D341Med (cell line): ENCODE measurements at regions not wholly inside any gene's neighbourhood (a gene's known extent, or its start where the extent isn't known, plus 50 kb on each side); places are given as distances from the start of the nearest gene placed in this dataset.

Experiments used
- DNase-seq: peaks from one replicate; pipeline ENCODE4 v3.0.0; 2012; ENCODE audit warnings: low spot score

GRCh38 chr22:48695251-48695650, 1132.4 kb downstream of the BRD1 start:
- no peak for DNase-seq

GRCh38 chr22:48694296-48694883, 1133.3 kb downstream of the BRD1 start:
- no peak for DNase-seq

GRCh38 chr22:48693377-48694135, 1134.1 kb downstream of the BRD1 start:
- no peak for DNase-seq

GRCh38 chr22:48692734-48693376, 1134.8 kb downstream of the BRD1 start:
- DNase-seq, result no peak

- no peak for DNase-seq
Observed at GRCh38 chr22:48691431-48691851, 1136.2 kb downstream of the BRD1 start.

GRCh38 chr22:48690583-48691317, 1136.9 kb downstream of the BRD1 start:
- DNase-seq, result no peak

GRCh38 chr22:48689206-48689605, 1138.5 kb downstream of the BRD1 start:
- no peak for DNase-seq

GRCh38 chr22:48688366-48688765, 1139.3 kb downstream of the BRD1 start:
- DNase-seq, result no peak

- no peak for DNase-seq
Observed at GRCh38 chr22:48687606-48688005, 1140.1 kb downstream of the BRD1 start.

- no peak for DNase-seq
Observed at GRCh38 chr22:48686694-48687302, 1140.9 kb downstream of the BRD1 start.

- DNase-seq, result no peak
Observed at GRCh38 chr22:48685767-48686166, 1141.9 kb downstream of the BRD1 start.

GRCh38 chr22:48683640-48684039, 1144.0 kb downstream of the BRD1 start:
- no peak for DNase-seq

GRCh38 chr22:48682504-48682903, 1145.2 kb downstream of the BRD1 start:
- no peak for DNase-seq

GRCh38 chr22:48680601-48681000, 1147.1 kb downstream of the BRD1 start:
- DNase-seq, result no peak

GRCh38 chr22:48679656-48680555, 1147.8 kb downstream of the BRD1 start:
- no peak for DNase-seq

- DNase-seq, result no peak
Observed at GRCh38 chr22:48678171-48679135, 1149.2 kb downstream of the BRD1 start.

GRCh38 chr22:48677621-48678020, 1150.1 kb downstream of the BRD1 start:
- no peak for DNase-seq

- DNase-seq, result no peak
Observed at GRCh38 chr22:48677168-48677520, 1150.5 kb downstream of the BRD1 start.

- DNase-seq, result no peak
Observed at GRCh38 chr22:48676266-48677167, 1151.2 kb downstream of the BRD1 start.
